K562 (cell line): ENCODE measurements at regions not wholly inside any gene's neighbourhood (a gene's known extent, or its start where the extent isn't known, plus 50 kb on each side); places are given as distances from the start of the nearest gene placed in this dataset.
A peak's percentile ranks its signal among the peaks of the same experiment; 100 is the strongest.

Experiments
- ARHGAP35 ChIP-seq: fragments of 450-650 bp; IDR thresholded peaks from 2 replicates; pipeline ENCODE4 v1.6.1; 2018; ENCODE audit not compliant: partially characterized antibody
- BCOR ChIP-seq: fragments of 450-650 bp; IDR thresholded peaks from 2 replicates; pipeline ENCODE4 v1.6.1; 2016
- DIDO1 ChIP-seq: fragments of 450-650 bp; IDR thresholded peaks from 2 replicates; pipeline ENCODE4 v1.6.1; 2016; ENCODE audit warnings: low read depth, missing biosample characterization, missing genetic modification characterization
- HMGN3 ChIP-seq: IDR thresholded peaks from 2 replicates; pipeline ENCODE4 v1.6.1; 2011; ENCODE audit warnings: borderline replicate concordance, low read depth, mild to moderate bottlenecking, mixed read lengths, low read length; ENCODE audit not compliant: insufficient read length; ENCODE audit errors: extremely low read depth
- NBN ChIP-seq: fragments of 450-650 bp; IDR thresholded peaks from 2 replicates; pipeline ENCODE4 v1.6.1; 2016; ENCODE audit warnings: low read depth, mild to moderate bottlenecking
- PTRF ChIP-seq: fragments of 450-650 bp; IDR thresholded peaks from 2 replicates; pipeline ENCODE4 v1.6.1; 2016; ENCODE audit warnings: mild to moderate bottlenecking, missing genetic modification characterization, missing compliant biosample characterization
- RFX5 ChIP-seq: IDR thresholded peaks from 2 replicates; pipeline ENCODE4 v1.6.1; 2011; ENCODE audit warnings: low read depth, mild to moderate bottlenecking, improper control_type of control experiment, low read length
- SRSF3 ChIP-seq: fragments of 200-400 bp; formaldehyde crosslinking; IDR thresholded peaks from 2 replicates; pipeline ENCODE4 v1.6.1; 2016; ENCODE audit warnings: mild to moderate bottlenecking, low read length, moderate library complexity; ENCODE audit not compliant: insufficient read depth
- STAG1 ChIP-seq: sonication (generic); formaldehyde crosslinking; IDR thresholded peaks from 2 replicates; pipeline ENCODE4 v1.5.0; 2020; ENCODE audit warnings: missing genetic modification reagents, borderline replicate concordance
- U2AF2 ChIP-seq: fragments of 200-400 bp; formaldehyde crosslinking; optimal IDR thresholded peaks from 2 replicates; pipeline ENCODE3; 2017; ENCODE audit warnings: low read depth, mild to moderate bottlenecking, low read length
- ZFPM2 ChIP-seq: fragments of 250-450 bp; sonication (Bioruptor Pico); IDR thresholded peaks from 2 replicates; pipeline ENCODE4 v1.5.1; 2022; ENCODE audit warnings: mild to moderate bottlenecking
- ZNF263 ChIP-seq: sonication (generic); formaldehyde crosslinking; IDR thresholded peaks from 2 replicates; pipeline ENCODE4 v1.8.0; 2022; ENCODE audit warnings: mild to moderate bottlenecking, missing genetic modification reagents, borderline replicate concordance
- ZNF395 ChIP-seq: fragments of 200-800 bp; sonication (Bioruptor generic); IDR thresholded peaks from 2 replicates; pipeline ENCODE4 v1.6.1; 2017; ENCODE audit warnings: missing genetic modification characterization, missing compliant biosample characterization
- ZNF444 ChIP-seq: fragments of 250-450 bp; sonication (Bioruptor Pico); IDR thresholded peaks from 2 replicates; pipeline ENCODE4 v1.4.0; 2020; ENCODE audit warnings: mild to moderate bottlenecking, moderate library complexity
- ZNF766 ChIP-seq: fragments of 200-800 bp; sonication (Bioruptor generic); conservative IDR thresholded peaks from 2 replicates; pipeline ENCODE4 v1.6.1; 2016; ENCODE audit warnings: missing genetic modification characterization, missing compliant biosample characterization
- TF ChIP-seq, protein P1 (sequence below): IDR thresholded peaks from 3 replicates; pipeline ENCODE4 v1.6.1; 2011; ENCODE audit warnings: borderline replicate concordance, mild to moderate bottlenecking, moderate library complexity; ENCODE audit not compliant: insufficient read length; ENCODE audit errors: extremely low read depth
- TF ChIP-seq, protein P2 (sequence below): sonication (generic); formaldehyde crosslinking; IDR thresholded peaks from 2 replicates; pipeline ENCODE4 v1.8.0; 2023; ENCODE audit warnings: mild to moderate bottlenecking, missing genetic modification reagents
- TF ChIP-seq, protein P3 (sequence below): fragments of 200-800 bp; sonication (Bioruptor generic); IDR thresholded peaks from 2 replicates; pipeline ENCODE4 v1.6.1; 2017; ENCODE audit warnings: missing genetic modification characterization, missing compliant biosample characterization

DNA sequence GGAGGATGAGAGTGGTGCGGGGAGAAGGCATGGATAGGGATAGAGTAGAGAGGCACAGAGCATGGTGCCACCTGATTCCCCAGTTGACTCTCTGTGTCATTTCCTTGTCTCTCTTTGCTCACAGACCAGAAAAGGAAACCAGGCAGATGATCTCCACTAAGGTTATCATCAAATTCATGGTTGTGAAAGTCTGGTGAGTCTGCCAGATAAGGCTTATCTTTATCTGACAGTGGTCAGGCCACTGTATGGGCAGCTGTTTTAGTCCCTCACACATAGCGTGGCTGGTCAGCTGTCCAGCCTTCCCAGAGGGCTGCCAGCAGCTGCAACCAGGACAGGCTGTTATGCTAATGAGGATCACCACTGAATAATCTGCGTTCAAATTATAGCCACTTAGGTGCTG lies 99.0 kb downstream of the ADRA2A start (continued):
- TF ChIP-seq HMGN3 (no peak), NBN (no peak; the same call in 1 of the 2 replicates), ZNF766 (CRISPR knock-in tag) (peak; percentile 96), ARHGAP35 (no peak), PTRF (tag) (no peak), BCOR (no peak), RFX5 (no peak), ZNF395 (peak; percentile 96), U2AF2 (no peak), ZNF263 (no peak), DIDO1 (tag) (no peak), ZNF444 (CRISPR knock-in tag) (0 out of 2 replicates have a peak, but pooled peaks have one; percentile 43), SRSF3 (no peak), STAG1 (CRISPR knock-in tag) (no peak), ZFPM2 (CRISPR knock-in tag) (no peak)
- TF ChIP-seq, protein P1, sequence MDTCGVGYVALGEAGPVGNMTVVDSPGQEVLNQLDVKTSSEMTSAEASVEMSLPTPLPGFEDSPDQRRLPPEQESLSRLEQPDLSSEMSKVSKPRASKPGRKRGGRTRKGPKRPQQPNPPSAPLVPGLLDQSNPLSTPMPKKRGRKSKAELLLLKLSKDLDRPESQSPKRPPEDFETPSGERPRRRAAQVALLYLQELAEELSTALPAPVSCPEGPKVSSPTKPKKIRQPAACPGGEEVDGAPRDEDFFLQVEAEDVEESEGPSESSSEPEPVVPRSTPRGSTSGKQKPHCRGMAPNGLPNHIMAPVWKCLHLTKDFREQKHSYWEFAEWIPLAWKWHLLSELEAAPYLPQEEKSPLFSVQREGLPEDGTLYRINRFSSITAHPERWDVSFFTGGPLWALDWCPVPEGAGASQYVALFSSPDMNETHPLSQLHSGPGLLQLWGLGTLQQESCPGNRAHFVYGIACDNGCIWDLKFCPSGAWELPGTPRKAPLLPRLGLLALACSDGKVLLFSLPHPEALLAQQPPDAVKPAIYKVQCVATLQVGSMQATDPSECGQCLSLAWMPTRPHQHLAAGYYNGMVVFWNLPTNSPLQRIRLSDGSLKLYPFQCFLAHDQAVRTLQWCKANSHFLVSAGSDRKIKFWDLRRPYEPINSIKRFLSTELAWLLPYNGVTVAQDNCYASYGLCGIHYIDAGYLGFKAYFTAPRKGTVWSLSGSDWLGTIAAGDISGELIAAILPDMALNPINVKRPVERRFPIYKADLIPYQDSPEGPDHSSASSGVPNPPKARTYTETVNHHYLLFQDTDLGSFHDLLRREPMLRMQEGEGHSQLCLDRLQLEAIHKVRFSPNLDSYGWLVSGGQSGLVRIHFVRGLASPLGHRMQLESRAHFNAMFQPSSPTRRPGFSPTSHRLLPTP = no peak
- TF ChIP-seq, protein P2, sequence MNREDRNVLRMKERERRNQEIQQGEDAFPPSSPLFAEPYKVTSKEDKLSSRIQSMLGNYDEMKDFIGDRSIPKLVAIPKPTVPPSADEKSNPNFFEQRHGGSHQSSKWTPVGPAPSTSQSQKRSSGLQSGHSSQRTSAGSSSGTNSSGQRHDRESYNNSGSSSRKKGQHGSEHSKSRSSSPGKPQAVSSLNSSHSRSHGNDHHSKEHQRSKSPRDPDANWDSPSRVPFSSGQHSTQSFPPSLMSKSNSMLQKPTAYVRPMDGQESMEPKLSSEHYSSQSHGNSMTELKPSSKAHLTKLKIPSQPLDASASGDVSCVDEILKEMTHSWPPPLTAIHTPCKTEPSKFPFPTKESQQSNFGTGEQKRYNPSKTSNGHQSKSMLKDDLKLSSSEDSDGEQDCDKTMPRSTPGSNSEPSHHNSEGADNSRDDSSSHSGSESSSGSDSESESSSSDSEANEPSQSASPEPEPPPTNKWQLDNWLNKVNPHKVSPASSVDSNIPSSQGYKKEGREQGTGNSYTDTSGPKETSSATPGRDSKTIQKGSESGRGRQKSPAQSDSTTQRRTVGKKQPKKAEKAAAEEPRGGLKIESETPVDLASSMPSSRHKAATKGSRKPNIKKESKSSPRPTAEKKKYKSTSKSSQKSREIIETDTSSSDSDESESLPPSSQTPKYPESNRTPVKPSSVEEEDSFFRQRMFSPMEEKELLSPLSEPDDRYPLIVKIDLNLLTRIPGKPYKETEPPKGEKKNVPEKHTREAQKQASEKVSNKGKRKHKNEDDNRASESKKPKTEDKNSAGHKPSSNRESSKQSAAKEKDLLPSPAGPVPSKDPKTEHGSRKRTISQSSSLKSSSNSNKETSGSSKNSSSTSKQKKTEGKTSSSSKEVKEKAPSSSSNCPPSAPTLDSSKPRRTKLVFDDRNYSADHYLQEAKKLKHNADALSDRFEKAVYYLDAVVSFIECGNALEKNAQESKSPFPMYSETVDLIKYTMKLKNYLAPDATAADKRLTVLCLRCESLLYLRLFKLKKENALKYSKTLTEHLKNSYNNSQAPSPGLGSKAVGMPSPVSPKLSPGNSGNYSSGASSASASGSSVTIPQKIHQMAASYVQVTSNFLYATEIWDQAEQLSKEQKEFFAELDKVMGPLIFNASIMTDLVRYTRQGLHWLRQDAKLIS (CRISPR knock-in tag) = no peak
- TF ChIP-seq, protein P3, sequence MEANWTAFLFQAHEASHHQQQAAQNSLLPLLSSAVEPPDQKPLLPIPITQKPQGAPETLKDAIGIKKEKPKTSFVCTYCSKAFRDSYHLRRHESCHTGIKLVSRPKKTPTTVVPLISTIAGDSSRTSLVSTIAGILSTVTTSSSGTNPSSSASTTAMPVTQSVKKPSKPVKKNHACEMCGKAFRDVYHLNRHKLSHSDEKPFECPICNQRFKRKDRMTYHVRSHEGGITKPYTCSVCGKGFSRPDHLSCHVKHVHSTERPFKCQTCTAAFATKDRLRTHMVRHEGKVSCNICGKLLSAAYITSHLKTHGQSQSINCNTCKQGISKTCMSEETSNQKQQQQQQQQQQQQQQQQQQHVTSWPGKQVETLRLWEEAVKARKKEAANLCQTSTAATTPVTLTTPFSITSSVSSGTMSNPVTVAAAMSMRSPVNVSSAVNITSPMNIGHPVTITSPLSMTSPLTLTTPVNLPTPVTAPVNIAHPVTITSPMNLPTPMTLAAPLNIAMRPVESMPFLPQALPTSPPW (CRISPR knock-in tag) = peak; percentile 50; the same call in 1 of the 2 replicates
